Choroid plexus epithelial cell (primary cell): ENCODE measurements at regions not wholly inside any gene's neighbourhood (a gene's known extent, or its start where the extent isn't known, plus 50 kb on each side); places are given as distances from the start of the nearest gene placed in this dataset.

Experiments used
- DNase-seq: peaks from one replicate; pipeline ENCODE4 v3.0.0-alpha.2; 2010; ENCODE audit warnings: low read depth
- H3K4me3 ChIP-seq: 2 replicates; pipeline ENCODE4 v1.5.1; 2011; ENCODE audit warnings: low read depth, mild to moderate bottlenecking, control low read depth, low read length, moderate library complexity
- TF ChIP-seq, protein P1 (sequence below): conservative IDR thresholded peaks from 2 replicates; pipeline ENCODE4 v1.5.1; 2011; ENCODE audit warnings: low read depth, mild to moderate bottlenecking, control low read depth, inconsistent platforms, low read length, moderate library complexity

- TF ChIP-seq, protein P1, sequence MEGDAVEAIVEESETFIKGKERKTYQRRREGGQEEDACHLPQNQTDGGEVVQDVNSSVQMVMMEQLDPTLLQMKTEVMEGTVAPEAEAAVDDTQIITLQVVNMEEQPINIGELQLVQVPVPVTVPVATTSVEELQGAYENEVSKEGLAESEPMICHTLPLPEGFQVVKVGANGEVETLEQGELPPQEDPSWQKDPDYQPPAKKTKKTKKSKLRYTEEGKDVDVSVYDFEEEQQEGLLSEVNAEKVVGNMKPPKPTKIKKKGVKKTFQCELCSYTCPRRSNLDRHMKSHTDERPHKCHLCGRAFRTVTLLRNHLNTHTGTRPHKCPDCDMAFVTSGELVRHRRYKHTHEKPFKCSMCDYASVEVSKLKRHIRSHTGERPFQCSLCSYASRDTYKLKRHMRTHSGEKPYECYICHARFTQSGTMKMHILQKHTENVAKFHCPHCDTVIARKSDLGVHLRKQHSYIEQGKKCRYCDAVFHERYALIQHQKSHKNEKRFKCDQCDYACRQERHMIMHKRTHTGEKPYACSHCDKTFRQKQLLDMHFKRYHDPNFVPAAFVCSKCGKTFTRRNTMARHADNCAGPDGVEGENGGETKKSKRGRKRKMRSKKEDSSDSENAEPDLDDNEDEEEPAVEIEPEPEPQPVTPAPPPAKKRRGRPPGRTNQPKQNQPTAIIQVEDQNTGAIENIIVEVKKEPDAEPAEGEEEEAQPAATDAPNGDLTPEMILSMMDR, result no peak
- no peak overlapping the region for H3K4me3 ChIP-seq
- DNase-seq, result peak; percentile 6
Observed at GRCh38 chr1:239858057-239858456, 233.6 kb upstream of the FMN2 start.

- no peak for DNase-seq
- TF ChIP-seq, protein P1, result no peak
- H3K4me3 ChIP-seq, result no peak overlapping the region
Observed at GRCh38 chr1:239858529-239858928, 233.2 kb upstream of the FMN2 start.

GRCh38 chr1:239861985-239862384 is 229.7 kb upstream of the FMN2 start:
- no peak overlapping the region for H3K4me3 ChIP-seq
- TF ChIP-seq, protein P1, result no peak

DNA sequence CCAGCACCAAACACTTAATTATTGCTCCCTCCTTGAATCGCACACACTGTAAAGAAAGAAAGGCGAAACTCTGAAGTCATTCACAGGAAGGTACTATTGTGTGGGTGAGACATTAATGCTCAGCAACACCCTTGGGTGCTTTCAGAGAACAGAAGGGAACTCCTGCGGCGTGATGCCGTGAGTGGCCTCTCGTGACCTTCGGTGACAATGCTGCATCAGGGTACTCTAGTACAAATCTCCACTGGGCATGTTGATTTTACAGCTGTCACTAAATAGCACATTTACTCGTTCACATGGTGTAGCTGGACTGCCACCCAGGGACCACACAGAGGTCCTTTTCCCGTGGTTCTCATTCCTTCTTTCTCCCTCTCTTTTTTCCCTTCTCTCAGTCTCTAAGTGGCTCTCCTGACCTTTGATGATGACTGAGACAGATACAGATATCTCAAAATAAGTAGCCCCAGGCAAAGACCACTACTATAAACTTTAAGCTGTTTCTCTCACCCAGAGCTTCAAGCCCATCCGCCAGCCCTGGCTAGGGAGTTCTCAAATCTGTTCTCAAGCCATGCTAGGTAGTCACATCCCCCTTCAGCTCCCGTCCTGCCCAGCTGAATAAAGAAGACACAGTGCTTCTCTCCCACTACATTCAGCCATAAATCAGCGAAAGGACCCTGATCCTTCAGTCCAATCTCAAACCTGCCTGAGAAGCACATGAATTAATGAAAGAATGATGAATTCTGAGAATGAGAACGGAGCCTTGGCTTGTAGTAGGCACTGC is 223.4 kb upstream of the FMN2 start:
- no peak overlapping the region for H3K4me3 ChIP-seq
- TF ChIP-seq, protein P1, result no peak
- no peak for DNase-seq

More at GRCh38 chr1:239861985-239862384, 229.7 kb upstream of the FMN2 start:
- DNase-seq, result no peak

- TF ChIP-seq, protein P1, result no peak
- no peak for DNase-seq
- H3K4me3 ChIP-seq, result no peak overlapping the region
Observed at GRCh38 chr1:239870194-239870593, 221.5 kb upstream of the FMN2 start.

- H3K4me3 ChIP-seq, result no peak overlapping the region
- TF ChIP-seq, protein P1, result no peak
- no peak for DNase-seq
Observed at GRCh38 chr1:239872626-239873025, 219.1 kb upstream of the FMN2 start.

DNA sequence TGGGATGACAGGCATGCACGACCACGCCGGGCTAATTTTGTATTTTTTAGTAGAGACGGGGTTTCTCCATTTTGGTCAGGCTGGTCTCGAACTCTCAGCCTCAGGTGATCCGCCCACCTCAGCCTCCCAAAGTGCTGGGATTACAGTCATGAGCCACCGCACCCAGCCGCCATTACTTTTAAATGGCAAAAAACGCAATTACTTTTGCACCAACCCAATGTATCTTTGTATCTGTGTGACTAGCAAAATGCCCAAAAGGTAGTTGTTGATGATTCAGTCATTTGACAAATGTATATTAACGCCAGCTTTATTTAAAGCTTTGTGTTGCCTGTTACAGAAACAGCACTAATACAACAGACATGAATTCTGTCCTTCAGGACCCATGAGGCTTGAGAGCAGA is 216.9 kb upstream of the FMN2 start:
- DNase-seq, result no peak
- no peak overlapping the region for H3K4me3 ChIP-seq
- TF ChIP-seq, protein P1, result no peak
